IMR-90 (cell line): ENCODE measurements at regions not wholly inside any gene's neighbourhood (a gene's known extent, or its start where the extent isn't known, plus 50 kb on each side); places are given as distances from the start of the nearest gene placed in this dataset.

Experiments
- ATAC-seq: fragments of 200-7000 bp; cut with Tn5 transposase; 2 replicates; pipeline ENCODE4 v1.9.1; 2020; ENCODE audit warnings: low read depth, mild to moderate bottlenecking, moderate library complexity
- BruUV-seq: library from RNA; stranded (reverse); fragments of 400-500 nt; replicated peaks from 2 replicates; lab custom pipeline; 2021; lab: Mats Ljungman, UMichigan
- CTCF ChIA-PET: fragments of 300-600 bp; formaldehyde crosslinking; extraction: SDS; loops from one replicate; lab custom pipeline; 2021; ENCODE audit warnings: antibody characterized with exemption; lab: Yijun Ruan, JAX
- POLR2A ChIA-PET: fragments of 300-600 bp; sonication (Branson Sonifier 250); formaldehyde crosslinking; loops from one replicate; lab custom pipeline; 2022; ENCODE audit warnings: antibody characterized with exemption; ENCODE audit not compliant: unreplicated experiment; lab: Charles Lee
- DNase-seq: peaks from one replicate; pipeline ENCODE4 v3.0.0; 2013
- H2AFZ ChIP-seq: replicated peaks from 2 replicates; pipeline ENCODE3; 2013; ENCODE audit warnings: low read length, mild to moderate bottlenecking; ENCODE audit not compliant: poor library complexity
- H2AK5ac ChIP-seq: 2 replicates; pipeline ENCODE4 v1.6.1; 2013; ENCODE audit warnings: low read depth, low read length, inconsistent platforms
- H2AK9ac ChIP-seq: replicated peaks from 2 replicates; pipeline ENCODE3; 2013; ENCODE audit warnings: mild to moderate bottlenecking, low read depth, low read length, moderate library complexity; ENCODE audit not compliant: poor library complexity
- H2BK120ac ChIP-seq: 2 replicates; pipeline ENCODE4 v1.6.1; 2013; ENCODE audit warnings: low read depth, low read length, inconsistent platforms
- H2BK15ac ChIP-seq: 3 replicates; pipeline ENCODE4 v1.6.1; 2013; ENCODE audit warnings: low read depth, low read length, inconsistent platforms
- H2BK20ac ChIP-seq: 2 replicates; pipeline ENCODE4 v1.6.1; 2013; ENCODE audit warnings: low read depth, mild to moderate bottlenecking, inconsistent platforms, low read length, moderate library complexity
- H2BK5ac ChIP-seq: 2 replicates; pipeline ENCODE4 v1.6.1; 2013; ENCODE audit warnings: mild to moderate bottlenecking, low read depth, low read length, inconsistent platforms; ENCODE audit not compliant: poor library complexity, severe bottlenecking
- H3K14ac ChIP-seq: replicated peaks from 2 replicates; pipeline ENCODE4 v1.6.1; 2013; ENCODE audit warnings: low read depth, low read length, inconsistent platforms
- H3K18ac ChIP-seq: 2 replicates; pipeline ENCODE4 v1.6.1; 2013; ENCODE audit warnings: low read depth, low read length, control low read depth
- H3K23ac ChIP-seq: 2 replicates; pipeline ENCODE4 v1.6.1; 2013; ENCODE audit warnings: low read depth, low read length, inconsistent platforms
- H3K27ac ChIP-seq: 2 replicates; pipeline ENCODE4 v1.5.1; 2013; ENCODE audit warnings: mild to moderate bottlenecking, control low read depth, low read length; ENCODE audit not compliant: insufficient read depth
- H3K27me3 ChIP-seq: 2 replicates; pipeline ENCODE4 v1.6.1; 2013; ENCODE audit warnings: low read length; ENCODE audit not compliant: control insufficient read depth, insufficient read depth
- H3K36me3 ChIP-seq: 2 replicates; pipeline ENCODE4 v1.6.1; 2013; ENCODE audit warnings: low read length, mixed read lengths; ENCODE audit not compliant: control insufficient read depth, insufficient read depth
- H3K4ac ChIP-seq: 2 replicates; pipeline ENCODE4 v1.6.1; 2013; ENCODE audit warnings: low read depth, low read length, inconsistent platforms
- H3K4me1 ChIP-seq: 2 replicates; pipeline ENCODE4 v1.6.1; 2013; ENCODE audit warnings: low read length, mixed read lengths; ENCODE audit not compliant: control insufficient read depth, insufficient read depth
- H3K4me2 ChIP-seq: 2 replicates; pipeline ENCODE4 v1.6.1; 2013; ENCODE audit warnings: low read depth, mild to moderate bottlenecking, control low read depth, low read length, moderate library complexity
- H3K4me3 ChIP-seq: 2 replicates; pipeline ENCODE4 v1.5.1; 2013; ENCODE audit warnings: low read depth, mild to moderate bottlenecking, control low read depth, low read length, moderate library complexity; ENCODE audit not compliant: insufficient read depth
- H3K56ac ChIP-seq: 2 replicates; pipeline ENCODE4 v1.6.1; 2013; ENCODE audit warnings: low read length, inconsistent platforms; ENCODE audit not compliant: insufficient read depth; ENCODE audit errors: extremely low read depth
- H3K79me1 ChIP-seq, 2 experiments: 2 replicates each; pipeline ENCODE4 v1.6.1; 2013; ENCODE audit warnings: low read length in 2 of 2, inconsistent platforms in 1 of 2, low read depth in 1 of 2
- H3K9ac ChIP-seq: 2 replicates; pipeline ENCODE4 v1.6.1; 2013; ENCODE audit warnings: low read depth, low read length, control low read depth
- H3K9me1 ChIP-seq: 2 replicates; pipeline ENCODE4 v1.6.1; 2013; ENCODE audit warnings: low read length, inconsistent platforms; ENCODE audit not compliant: insufficient read depth
- H3K9me3 ChIP-seq: 2 replicates; pipeline ENCODE4 v1.6.1; 2013; ENCODE audit warnings: low read length; ENCODE audit not compliant: control insufficient read depth, insufficient read depth
- H4K20me1 ChIP-seq: 2 replicates; pipeline ENCODE4 v1.6.1; 2013; ENCODE audit warnings: low read length, inconsistent platforms; ENCODE audit not compliant: insufficient read depth
- H4K5ac ChIP-seq: 2 replicates; pipeline ENCODE4 v1.6.1; 2013; ENCODE audit warnings: mild to moderate bottlenecking, low read depth, low read length, control low read depth
- H4K8ac ChIP-seq, 2 experiments: 2 replicates each; pipeline ENCODE4 v1.6.1; 2013; ENCODE audit warnings: low read depth in 2 of 2, low read length in 2 of 2, control low read depth in 1 of 2, inconsistent platforms in 1 of 2
- H4K91ac ChIP-seq: 2 replicates; pipeline ENCODE4 v1.6.1; 2013; ENCODE audit warnings: low read depth, low read length, inconsistent platforms; ENCODE audit not compliant: insufficient read depth
- RCOR1 ChIP-seq: IDR thresholded peaks from 2 replicates; pipeline ENCODE4 v1.6.1; 2012; ENCODE audit warnings: mild to moderate bottlenecking, low read length, improper control_type of control experiment; ENCODE audit not compliant: insufficient replicate concordance
- SMC3 ChIP-seq: fragments of 150-350 bp; IDR thresholded peaks from 2 replicates; pipeline ENCODE4 v1.6.1; 2016; ENCODE audit warnings: low read depth, mild to moderate bottlenecking, antibody characterized with exemption, low read length, moderate library complexity
- WGBS, 2 experiments: methylation state at CpG; one replicate each; pipeline versions ENCODE4 v1.1.5 to v1.1.7; 2013; ENCODE audit warnings: missing lambda C conversion rate in 2 of 2; ENCODE audit not compliant: insufficient read length in 1 of 2; ENCODE audit errors: extremely low coverage in 2 of 2; 5-methylcytosine and 5-hydroxymethylcytosine counted together
- dilution Hi-C: fragments of 300-500 bp; cut with HindIII; formaldehyde crosslinking; loops from one replicate; pipeline ENCODE4 v1.14.3; 2018; ENCODE audit warnings: low sequenced_read_pairs; ENCODE audit not compliant: unreplicated experiment
- in situ Hi-C: fragments of 300-500 bp; cut with MboI; formaldehyde crosslinking; loops from 3 replicates; pipeline ENCODE4 v1.14.3; 2019; ENCODE audit warnings: low sequenced_read_pairs, inconsistent platforms, mixed read lengths
- intact Hi-C: fragments of 100-400 bp; cut with micrococcal nuclease; formaldehyde crosslinking; loops from 2 replicates; pipeline ENCODE4 v1.10.0; 2022
- TF ChIP-seq, protein P1 (sequence below): conservative IDR thresholded peaks from 2 replicates; pipeline ENCODE4 v1.5.1; 2012; ENCODE audit warnings: mild to moderate bottlenecking, low read depth, low read length, improper control_type of control experiment

DNA sequence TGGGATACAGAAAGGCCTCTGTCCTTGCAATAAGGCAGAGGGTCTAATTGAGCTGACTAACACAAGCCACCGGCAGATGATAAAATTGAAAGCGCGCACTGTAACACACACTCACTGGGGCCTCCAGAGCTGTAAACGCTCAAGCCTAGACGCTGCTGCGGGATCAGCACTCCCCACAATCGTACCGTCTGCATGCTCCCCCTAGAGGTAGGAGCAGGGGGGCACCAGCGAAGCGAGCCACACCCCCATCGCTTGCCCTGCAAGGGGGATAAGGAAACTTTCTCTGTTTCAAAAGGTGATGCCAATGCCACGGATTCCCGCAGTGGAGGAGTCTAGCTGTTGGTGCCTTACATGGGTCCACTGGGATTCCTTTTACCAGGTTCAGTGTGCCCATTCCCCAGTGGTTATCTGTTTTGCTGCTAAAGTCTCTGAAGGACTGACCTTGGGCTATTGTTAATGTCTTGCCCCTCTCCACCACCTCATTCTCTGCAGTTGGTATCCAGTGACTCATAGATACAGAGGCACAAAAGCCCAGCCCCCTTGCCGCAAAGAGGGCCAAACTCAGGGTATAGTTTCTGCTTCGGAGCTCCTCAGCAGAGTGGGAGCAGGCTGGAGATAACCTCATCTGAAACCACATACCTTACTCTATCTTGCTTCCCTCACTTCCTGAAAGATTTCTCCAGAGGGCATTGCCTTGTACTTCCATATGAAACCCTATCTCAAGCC, 139.3 kb upstream of the KBTBD8 start:
- intact Hi-C loops (no loop called here), dilution Hi-C loops (no loop called here), in situ Hi-C loops (no loop called here)
- H3K27ac ChIP-seq: no peak overlapping the region
- H3K79me1 ChIP-seq: no peaks in the 10 kb centered on the region
- H3K4me2 ChIP-seq: no peak overlapping the region
- no peak overlapping the region for H4K91ac ChIP-seq
- no peak overlapping the region for H2AFZ ChIP-seq
- H2AK9ac ChIP-seq: no peak overlapping the region
- no peak overlapping the region for H2BK120ac ChIP-seq
- H4K5ac ChIP-seq: no peak overlapping the region
- H3K36me3 ChIP-seq: no peaks in the 10 kb centered on the region
- H4K20me1 ChIP-seq: no peaks in the 10 kb centered on the region
- no peak overlapping the region for H2AK5ac ChIP-seq
- ATAC-seq (peak; percentile 35; the same call in 1 of the 2 replicates), DNase-seq (no peak)
- no peaks in the 10 kb centered on the region for H3K4me1 ChIP-seq
- H3K9ac ChIP-seq: no peak overlapping the region
- H4K8ac ChIP-seq: no peak overlapping the region
- H2BK5ac ChIP-seq: no peak overlapping the region
- no peak overlapping the region for H2BK15ac ChIP-seq
- ChIA-PET POLR2A (no interaction called here), CTCF (interaction anchor here (0.6 kb wide), 1 partner anchor 20 kb away, joined by 4 read pairs; no protein-coding TSS in a partner anchor)
- H2BK20ac ChIP-seq: no peak overlapping the region
- no peak overlapping the region for H3K23ac ChIP-seq
- no peak overlapping the region for H3K14ac ChIP-seq
- no TSS peak for BruUV-seq
- no peaks in the 10 kb centered on the region for H3K9me3 ChIP-seq
- no peak overlapping the region for H3K18ac ChIP-seq
- no peak for TF ChIP-seq SMC3
- TF ChIP-seq, protein P1, sequence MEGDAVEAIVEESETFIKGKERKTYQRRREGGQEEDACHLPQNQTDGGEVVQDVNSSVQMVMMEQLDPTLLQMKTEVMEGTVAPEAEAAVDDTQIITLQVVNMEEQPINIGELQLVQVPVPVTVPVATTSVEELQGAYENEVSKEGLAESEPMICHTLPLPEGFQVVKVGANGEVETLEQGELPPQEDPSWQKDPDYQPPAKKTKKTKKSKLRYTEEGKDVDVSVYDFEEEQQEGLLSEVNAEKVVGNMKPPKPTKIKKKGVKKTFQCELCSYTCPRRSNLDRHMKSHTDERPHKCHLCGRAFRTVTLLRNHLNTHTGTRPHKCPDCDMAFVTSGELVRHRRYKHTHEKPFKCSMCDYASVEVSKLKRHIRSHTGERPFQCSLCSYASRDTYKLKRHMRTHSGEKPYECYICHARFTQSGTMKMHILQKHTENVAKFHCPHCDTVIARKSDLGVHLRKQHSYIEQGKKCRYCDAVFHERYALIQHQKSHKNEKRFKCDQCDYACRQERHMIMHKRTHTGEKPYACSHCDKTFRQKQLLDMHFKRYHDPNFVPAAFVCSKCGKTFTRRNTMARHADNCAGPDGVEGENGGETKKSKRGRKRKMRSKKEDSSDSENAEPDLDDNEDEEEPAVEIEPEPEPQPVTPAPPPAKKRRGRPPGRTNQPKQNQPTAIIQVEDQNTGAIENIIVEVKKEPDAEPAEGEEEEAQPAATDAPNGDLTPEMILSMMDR: 0 out of 2 replicates have a peak, but pooled peaks have one; percentile 7
- TF ChIP-seq RCOR1: no peak
- H3K4ac ChIP-seq: no peak overlapping the region
- H3K9me1 ChIP-seq: no peaks in the 10 kb centered on the region
- H3K56ac ChIP-seq: no peak overlapping the region
- WGBS, 2 experiments: 82% methylated on average over 7 of the region's 15 CpGs; no CpG with 5 or more reads in 1 of the 2 experiments
- no peak overlapping the region for H3K4me3 ChIP-seq
- H3K27me3 ChIP-seq: peaks cover 9% of the 10 kb centered on the region
